HG03066 (cell line): ENCODE measurements at regions not wholly inside any gene's neighbourhood (a gene's known extent, or its start where the extent isn't known, plus 50 kb on each side); places are given as distances from the start of the nearest gene placed in this dataset.

Source experiments
- ATAC-seq: cut with Tn5 transposase; IDR thresholded peaks from one replicate; pipeline ENCODE4 v1.9.1; 2021; ENCODE audit warnings: low read depth; ENCODE audit not compliant: unreplicated experiment

DNA sequence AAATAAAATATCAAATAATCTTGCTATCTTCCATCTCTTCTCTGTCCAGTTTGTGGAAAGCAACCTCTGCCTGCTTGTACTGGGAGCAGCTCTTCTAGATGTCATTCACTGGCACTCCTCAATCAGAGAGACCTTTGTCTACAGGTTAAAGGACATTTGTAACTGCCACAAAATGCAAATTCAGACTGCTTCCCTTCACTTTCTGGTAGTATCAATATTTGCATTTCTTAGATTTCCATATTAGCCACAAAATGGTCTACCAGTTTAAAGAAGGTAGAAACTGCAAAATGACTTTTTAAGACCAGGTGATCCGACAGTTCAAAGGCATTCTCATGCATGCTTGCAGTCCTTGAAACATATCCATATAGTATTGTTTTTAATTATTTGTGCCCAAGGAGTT is 51.7 kb upstream of the RCN1 start:
- ATAC-seq = no peak

GRCh38 chr11:32034680-32035079 is 56.2 kb upstream of the RCN1 start:
- ATAC-seq = no peak

DNA sequence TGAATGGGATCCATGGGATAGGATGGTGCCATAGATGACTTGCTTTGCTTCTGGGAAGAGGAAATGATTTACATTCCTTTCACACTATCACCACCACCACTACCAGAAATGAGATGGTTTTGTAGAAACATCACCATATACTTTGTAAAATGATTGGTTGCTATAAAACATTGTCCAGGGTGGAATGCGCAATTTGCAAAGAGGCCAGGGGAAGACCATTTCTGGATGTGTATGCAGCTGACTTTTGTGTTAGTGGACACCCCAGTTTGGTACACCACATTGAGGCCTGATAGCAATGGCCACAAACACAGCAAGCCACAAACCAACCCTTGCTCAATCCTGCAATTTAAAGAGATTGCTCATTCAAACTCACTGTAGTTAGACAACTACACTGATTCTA is 56.7 kb upstream of the RCN1 start:
- ATAC-seq = no peak

- no peak for ATAC-seq
Observed at GRCh38 chr11:32033491-32033890, 57.4 kb upstream of the RCN1 start.

DNA sequence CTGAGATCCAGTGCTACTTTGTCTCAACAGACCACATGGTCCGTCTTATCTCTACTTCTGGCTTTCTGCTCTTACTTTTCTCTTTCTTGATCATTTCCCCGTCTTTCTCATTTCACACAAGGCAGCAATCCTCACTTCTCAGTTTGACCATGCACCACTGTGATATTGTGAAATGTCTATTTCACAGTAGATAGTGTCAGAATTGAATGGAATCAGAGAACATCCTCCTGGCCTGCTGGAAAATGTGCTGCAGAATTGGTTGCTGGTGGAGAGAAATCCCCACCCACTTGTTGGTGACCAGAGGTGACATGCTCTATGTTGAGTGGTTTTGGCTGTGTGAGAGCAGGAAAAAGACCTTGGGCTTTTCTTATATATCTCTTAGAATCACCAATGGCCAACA is 57.8 kb upstream of the RCN1 start:
- no peak for ATAC-seq

GRCh38 chr11:32032478-32032877 is 58.4 kb upstream of the RCN1 start:
- no peak for ATAC-seq

GRCh38 chr11:32032052-32032451 is 58.8 kb upstream of the RCN1 start:
- ATAC-seq = no peak

DNA sequence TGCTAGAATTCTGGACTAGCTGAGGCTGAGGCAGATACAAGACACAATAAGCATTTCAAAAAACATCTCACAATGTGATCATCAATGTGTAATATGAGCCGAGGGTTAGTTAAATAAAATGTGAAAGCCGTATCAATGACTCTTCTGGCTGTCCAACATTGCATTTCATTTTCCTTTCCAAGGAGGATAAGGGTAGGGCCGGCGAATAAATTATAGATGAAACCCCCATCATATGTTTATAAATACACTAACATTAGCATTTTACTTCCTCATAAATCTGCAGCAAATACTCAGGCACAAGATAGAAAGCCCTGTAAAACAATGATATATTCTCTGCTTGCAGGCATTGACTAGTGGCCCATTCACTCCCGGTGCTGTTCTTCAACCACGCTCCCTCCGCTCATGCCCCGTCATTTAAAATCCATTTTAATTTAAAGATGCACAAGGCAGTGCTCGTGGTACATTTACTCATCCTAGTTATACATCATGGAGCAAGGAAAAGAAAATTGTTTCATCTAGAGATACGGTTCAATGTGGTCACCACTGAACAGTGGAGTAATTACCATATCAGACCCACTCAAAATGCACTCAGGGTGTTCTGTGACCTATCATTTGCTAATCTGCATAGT is 59.9 kb upstream of the RCN1 start:
- no peak for ATAC-seq

GRCh38 chr11:32029721-32030120 is 61.2 kb upstream of the RCN1 start:
- no peak for ATAC-seq

DNA sequence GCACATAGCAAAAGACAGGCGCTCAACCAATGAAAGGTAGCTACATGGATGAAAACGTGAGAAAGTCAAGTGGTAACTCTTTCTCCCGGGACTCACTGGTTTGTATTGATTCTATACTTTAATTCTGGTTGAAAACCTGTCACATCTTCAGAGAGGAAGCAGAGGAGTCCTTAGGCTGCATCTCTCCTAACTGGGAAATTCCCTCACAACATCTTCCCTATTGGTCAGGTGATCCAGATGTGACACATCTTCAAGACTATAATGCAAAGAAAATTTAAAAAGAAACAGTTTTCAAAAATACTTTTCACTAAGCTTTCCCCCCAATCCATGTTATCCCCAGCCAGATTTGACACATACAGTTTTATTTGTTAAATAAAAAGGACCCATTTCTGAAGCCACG is 62.7 kb upstream of the RCN1 start:
- no peak for ATAC-seq

DNA sequence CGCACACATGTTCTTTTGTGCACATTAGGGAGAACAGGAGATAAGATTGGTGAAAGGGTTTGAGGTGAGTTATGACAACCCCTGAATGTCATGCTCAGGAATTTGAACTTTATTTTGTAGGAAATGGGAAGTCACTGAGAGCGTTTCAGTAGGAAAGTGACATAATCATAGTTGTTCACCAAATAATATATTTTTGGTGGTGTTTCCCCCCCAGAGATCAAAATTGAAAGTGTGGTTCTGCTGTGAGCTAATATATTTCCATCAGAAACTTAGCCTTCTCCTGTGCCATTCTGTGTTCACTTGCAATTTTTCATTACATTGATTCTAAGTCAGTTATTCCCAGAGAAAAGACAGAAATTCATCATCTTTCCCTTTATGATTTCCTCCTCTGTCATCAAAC is 64.1 kb upstream of the RCN1 start:
- no peak for ATAC-seq

DNA sequence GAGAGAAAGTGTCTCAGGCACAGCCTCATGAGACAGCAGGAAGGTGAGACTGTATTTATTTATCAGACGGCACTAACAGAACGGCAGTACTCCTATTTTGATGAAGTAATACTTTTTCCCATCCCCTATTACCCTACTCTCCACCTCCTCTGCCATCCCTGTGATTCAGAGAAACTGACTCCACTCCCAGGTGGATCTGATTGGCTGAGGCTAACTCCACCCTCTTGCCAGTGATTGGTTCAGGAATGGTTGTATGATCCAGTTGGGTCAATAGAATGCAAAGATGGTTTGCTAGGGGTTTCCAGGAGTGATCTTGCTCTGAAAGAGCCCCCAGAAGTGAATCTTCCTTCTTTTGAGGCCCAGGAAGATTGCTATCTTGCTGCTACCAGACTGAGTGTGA is 65.9 kb upstream of the RCN1 start:
- ATAC-seq = no peak

DNA sequence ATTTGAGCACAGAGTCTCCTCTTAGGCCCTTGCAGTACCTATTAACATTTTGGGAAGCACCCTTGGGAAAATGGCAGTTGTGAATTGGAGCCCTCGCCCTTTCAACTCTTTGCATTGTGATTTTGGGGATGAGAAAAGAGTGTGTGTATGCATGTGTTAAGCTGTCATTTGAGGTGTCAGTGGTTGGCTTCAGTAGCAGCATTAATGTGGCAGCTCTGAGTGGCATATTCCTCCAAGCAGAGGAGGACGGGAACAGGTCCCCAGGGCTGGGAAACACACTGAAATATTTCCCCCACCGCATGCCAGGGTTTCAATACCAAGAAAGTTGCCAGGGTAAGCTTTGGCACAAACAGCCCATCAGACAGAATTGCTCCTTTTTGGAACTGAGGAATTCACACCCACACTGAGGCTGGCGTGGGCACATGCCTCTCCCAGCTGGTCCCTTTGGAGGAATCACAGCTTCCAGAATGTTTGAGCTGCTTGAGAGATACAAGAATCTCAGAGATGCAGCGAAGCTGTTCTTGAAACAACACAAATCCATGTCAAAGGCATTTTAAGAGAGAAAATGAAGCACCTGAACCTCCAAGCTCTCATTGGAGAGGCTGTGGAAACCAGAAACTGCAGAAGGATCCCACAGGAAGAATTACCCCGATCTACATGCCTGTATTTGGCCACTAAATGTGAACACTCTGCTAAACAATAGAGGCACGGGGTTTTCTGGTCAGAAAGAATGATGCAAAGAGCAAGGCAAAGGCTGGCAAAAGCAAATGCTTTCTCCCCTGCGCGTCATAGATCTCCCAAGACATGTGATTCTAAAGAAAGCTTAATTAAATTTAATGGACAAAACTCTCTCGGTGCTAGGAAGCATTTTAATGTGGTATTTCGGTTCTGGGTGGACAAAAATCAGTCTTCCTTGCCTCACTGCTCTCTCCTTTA is 67.2 kb upstream of the RCN1 start:
- no peak for ATAC-seq

DNA sequence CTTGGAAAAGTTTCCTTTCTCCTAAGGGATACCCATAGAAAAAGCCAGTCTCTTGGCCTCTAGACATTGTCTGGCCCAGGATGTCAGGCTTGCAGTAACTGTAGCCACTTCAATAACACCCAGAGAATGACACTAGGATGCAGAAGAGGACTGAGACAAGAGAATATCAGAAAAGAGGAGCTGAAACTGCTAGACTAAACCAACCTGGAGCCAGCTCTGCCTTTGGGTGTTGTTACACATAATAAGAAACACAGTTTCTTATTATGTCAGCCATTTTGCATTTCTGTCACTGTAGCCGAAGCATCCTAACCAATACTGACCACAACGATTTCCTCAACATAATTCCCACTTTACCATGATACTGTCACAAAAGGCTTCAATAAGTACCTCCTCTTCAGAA is 72.2 kb upstream of the RCN1 start:
- ATAC-seq = no peak

GRCh38 chr11:32016111-32016510 is 74.8 kb upstream of the RCN1 start:
- ATAC-seq = no peak

GRCh38 chr11:32015427-32015826 is 75.4 kb upstream of the RCN1 start:
- ATAC-seq = no peak

DNA sequence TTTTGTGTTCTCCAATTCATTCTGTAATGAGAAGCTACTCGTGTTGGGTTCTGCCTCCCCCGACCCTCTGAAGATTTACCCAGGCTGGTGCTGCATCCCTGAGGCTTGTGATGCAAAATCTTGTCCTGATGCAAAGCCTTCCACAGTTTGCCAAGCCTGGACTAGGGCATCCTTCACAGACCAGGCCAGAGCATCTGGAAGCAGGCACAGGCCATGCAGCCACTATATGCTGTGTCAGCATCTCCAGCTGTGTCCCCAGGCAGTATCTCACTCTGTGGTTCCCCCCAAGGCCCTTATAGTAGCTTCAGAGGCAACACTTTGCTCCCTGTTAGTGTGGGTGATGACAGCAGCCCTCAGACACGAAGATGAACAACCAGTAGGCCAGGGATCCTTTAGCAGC is 77.3 kb upstream of the RCN1 start:
- no peak for ATAC-seq

DNA sequence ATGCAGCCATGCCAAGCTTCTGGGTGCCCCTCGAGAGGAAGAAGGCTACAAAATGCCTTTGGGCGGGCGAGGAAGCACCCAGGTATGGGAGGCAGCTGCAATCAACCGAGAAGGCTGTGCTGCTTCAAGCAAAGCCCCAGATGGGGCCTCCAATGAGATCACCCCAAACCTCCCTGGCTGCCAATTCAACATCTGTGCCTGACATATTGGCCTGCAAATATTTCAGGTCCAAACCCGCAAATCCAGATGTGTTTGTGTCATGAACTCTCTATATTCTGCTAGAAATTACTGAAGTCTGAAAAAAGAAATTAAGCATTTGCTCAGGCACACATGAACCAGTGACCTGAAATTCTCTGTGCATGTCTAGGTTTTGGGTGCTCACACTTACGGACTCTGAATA is 78.8 kb upstream of the RCN1 start:
- ATAC-seq = no peak

DNA sequence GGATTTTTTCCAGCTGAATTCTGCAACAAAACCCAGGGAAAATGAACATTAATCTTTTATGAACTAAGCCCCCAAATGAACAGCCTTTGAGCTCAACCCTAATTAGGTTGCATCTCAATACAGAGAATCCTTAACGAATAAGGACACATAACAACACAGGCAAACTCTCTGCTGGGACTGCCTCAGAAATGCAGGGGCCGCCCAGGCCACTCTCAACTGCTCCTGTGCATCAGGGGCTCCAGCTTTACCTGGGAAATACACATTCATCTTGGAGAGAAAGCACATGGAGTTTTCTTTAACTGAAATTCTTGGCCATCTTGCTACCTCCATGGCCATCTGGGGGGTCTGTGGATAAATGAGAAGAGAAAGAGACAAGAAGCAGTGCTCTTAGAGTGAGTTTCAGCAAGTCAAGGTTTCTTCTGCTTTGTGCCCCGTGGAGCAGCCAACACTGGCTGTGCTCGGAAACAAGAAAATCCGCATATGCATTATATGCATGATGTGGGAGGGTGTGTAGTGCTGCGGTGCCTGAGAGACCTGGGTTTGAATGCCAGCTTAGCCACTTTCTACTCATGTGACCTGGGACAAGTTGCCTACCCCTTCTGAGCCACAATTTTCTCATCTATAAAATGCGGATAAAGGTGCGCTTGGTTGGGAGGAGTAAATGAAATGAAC is 81.9 kb upstream of the RCN1 start:
- no peak for ATAC-seq

DNA sequence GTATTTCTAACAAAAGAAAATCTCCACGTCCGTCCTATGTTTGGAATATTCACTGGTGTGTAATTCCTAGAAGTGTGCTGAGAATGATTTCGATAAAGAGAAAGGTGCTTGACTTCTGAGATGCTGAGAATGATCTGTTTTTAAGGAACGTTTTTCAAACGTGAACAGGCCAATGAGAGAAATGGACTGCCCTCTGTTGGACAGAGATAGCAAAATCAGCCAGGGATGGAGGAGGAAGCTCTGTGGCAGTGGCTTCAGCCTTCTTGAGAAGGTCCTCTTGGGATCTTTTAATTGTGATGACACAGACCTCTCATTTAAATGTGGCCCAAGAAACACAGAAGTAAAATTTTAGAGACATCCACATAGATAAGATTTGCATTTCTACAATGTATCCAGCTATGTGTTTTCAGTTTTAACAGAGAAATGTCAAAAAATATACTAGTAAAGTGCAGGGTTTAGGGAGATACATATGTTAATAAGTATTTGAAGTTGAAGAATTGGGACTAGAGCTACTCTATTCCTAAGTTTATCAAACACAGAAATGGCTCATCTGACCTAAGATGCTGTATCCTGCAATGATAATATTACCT is 84.0 kb upstream of the RCN1 start:
- no peak for ATAC-seq

DNA sequence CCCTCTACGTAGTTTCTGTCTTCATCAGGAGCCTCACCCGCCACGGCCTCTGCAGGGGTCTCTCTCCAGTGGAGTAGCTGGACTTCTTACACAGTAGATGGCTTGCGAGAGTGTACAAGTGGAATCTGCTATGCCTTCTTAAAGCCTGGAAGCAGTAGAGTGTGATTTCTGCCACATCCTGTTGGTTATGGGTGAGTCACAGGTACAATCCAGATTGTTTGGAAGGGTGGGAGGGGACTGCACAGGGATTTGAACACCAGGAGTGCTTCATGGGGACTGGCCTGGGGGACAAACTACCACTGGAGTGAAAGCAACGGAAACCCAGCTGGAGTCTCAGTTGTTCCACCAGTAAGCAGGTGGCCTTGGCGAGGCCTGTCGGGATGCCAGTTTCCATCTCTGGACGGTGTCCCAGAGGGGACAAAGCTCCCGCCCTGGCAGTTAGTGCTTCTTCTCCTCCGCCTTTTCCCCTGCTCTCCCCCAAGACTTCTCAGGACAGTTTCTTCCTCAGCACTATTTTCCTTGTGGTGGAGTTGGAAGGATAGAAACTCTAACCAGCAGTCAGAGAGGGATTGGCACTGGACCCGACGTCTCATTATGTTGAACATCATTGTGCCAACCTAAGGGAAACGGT is 85.0 kb upstream of the RCN1 start:
- no peak for ATAC-seq
